ENCODE measurements at regions not wholly inside any gene's neighbourhood (a gene's known extent, or its start where the extent isn't known, plus 50 kb on each side); places are given as distances from the start of the nearest gene placed in this dataset.
"Not testable (repeated sequence)": the region's sequence is repeated elsewhere in the genome, so short reads cannot be mapped to it uniquely, and the experiment has no call there.

DNA sequence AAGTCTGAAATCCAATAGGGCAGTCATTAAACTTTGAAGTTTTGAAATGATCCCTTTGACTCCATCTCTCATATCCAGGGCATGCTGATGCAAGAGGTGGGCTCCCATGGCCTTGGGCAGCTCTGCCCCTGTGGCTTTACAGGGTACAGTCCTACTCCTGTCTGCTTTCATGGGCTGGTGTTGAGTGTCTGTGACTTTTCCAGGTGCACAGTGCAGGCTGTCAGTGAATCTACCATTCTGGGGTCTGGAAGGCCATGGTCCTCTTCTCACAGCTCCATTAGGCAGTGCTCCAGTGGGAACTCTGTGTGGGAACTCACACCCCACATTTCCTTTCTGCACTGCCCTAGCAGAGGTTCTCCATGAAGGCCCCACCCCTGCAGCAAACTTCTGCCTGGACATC is 435.4 kb upstream of the C16orf82 start:
- not testable (repeated sequence) for TF ChIP-seq SUZ12 (IDR thresholded peaks at IDR 0.05; ENCODE audit: extremely low read depth, insufficient read depth, insufficient read length); YY1 (IDR thresholded peaks at IDR 0.05; ENCODE audit: insufficient read depth, insufficient read length); ZNF274 (IDR thresholded peaks at IDR 0.05; ENCODE audit: low read depth, low read length)

All from NT2/D1 (cell line).